MCF 10A (cell line): ENCODE measurements at regions not wholly inside any gene's neighbourhood (a gene's known extent, or its start where the extent isn't known, plus 50 kb on each side); places are given as distances from the start of the nearest gene placed in this dataset.

Experiments used
- BruUV-seq: library from RNA; stranded (reverse); fragments of 400-500 nt; replicated peaks from 2 replicates; lab custom pipeline; 2021; lab: Mats Ljungman, UMichigan
- CTCF ChIA-PET: fragments of 300-600 bp; sonication (Branson Sonifier 250); formaldehyde crosslinking; extraction: SDS; loops from one replicate; lab custom pipeline; 2021; ENCODE audit warnings: antibody characterized with exemption, inconsistent platforms; lab: Yijun Ruan, JAX
- POLR2A ChIA-PET: fragments of 300-600, 350-650 bp; sonication (Branson Sonifier 250); formaldehyde crosslinking; extraction: SDS; loops from one replicate; lab custom pipeline; 2020; ENCODE audit warnings: antibody characterized with exemption, inconsistent platforms; lab: Yijun Ruan, JAX
- DNase-seq: peaks from one replicate; pipeline ENCODE4 v3.0.0-alpha.2; 2018; ENCODE audit not compliant: unreplicated experiment
- H3K27ac Mint-ChIP-seq: one replicate; pipeline ENCODE4 v1.8.0; 2022; ENCODE audit warnings: mild to moderate bottlenecking, low read depth, mixed read lengths; ENCODE audit not compliant: unreplicated experiment
- H3K27me3 Mint-ChIP-seq: one replicate; pipeline ENCODE4 v1.8.0; 2022; ENCODE audit warnings: mixed read lengths; ENCODE audit not compliant: insufficient read depth, unreplicated experiment
- H3K36me3 Mint-ChIP-seq: one replicate; pipeline ENCODE4 v1.8.0; 2022; ENCODE audit warnings: mild to moderate bottlenecking, moderate library complexity, mixed read lengths; ENCODE audit not compliant: insufficient read depth, unreplicated experiment
- H3K4me1 Mint-ChIP-seq: one replicate; pipeline ENCODE4 v1.8.0; 2022; ENCODE audit warnings: mixed read lengths; ENCODE audit not compliant: insufficient read depth, unreplicated experiment
- H3K4me3 Mint-ChIP-seq: one replicate; pipeline ENCODE4 v1.8.0; 2022; ENCODE audit warnings: mild to moderate bottlenecking, moderate library complexity, mixed read lengths; ENCODE audit not compliant: unreplicated experiment
- H3K9me3 Mint-ChIP-seq: one replicate; pipeline ENCODE4 v1.8.0; 2022; ENCODE audit warnings: mixed read lengths; ENCODE audit not compliant: unreplicated experiment
- CTCF ChIP-seq: fragments of 200-600 bp; IDR thresholded peaks from one replicate; pipeline ENCODE4 v1.8.0; 2022; ENCODE audit warnings: antibody characterized with exemption, mild to moderate bottlenecking; ENCODE audit not compliant: unreplicated experiment
- intact Hi-C: fragments of 100-400 bp; cut with micrococcal nuclease; formaldehyde crosslinking; loops from 2 replicates; pipeline ENCODE4 v1.14.1; 2022

GRCh38 chr12:107826276-107826675 lies 51.8 kb downstream of the ASCL4 start:
- H3K4me3 Mint-ChIP-seq = no peak overlapping the region
- no TSS peak for BruUV-seq
- CTCF ChIA-PET = no interaction called here
- no peaks in the 10 kb centered on the region for H3K36me3 Mint-ChIP-seq
- intact Hi-C loops = no loop called here
- no peaks in the 10 kb centered on the region for H3K4me1 Mint-ChIP-seq
- H3K27ac Mint-ChIP-seq = no peak overlapping the region
- DNase-seq = no peak
- POLR2A ChIA-PET = no interaction called here
- H3K9me3 Mint-ChIP-seq = peaks cover 28% of the 10 kb centered on the region
- H3K27me3 Mint-ChIP-seq = peaks cover 9% of the 10 kb centered on the region
- no peak for TF ChIP-seq CTCF

- no peak overlapping the region for H3K4me3 Mint-ChIP-seq
- no peaks in the 10 kb centered on the region for H3K4me1 Mint-ChIP-seq
- no peak overlapping the region for H3K27ac Mint-ChIP-seq
- ChIA-PET POLR2A (no interaction called here), CTCF (no interaction called here)
- no TSS peak for BruUV-seq
- no peak for DNase-seq
- no peaks in the 10 kb centered on the region for H3K36me3 Mint-ChIP-seq
- no peak for TF ChIP-seq CTCF
- peaks cover 10% of the 10 kb centered on the region for H3K27me3 Mint-ChIP-seq
- intact Hi-C loops = no loop called here
- peaks cover 28% of the 10 kb centered on the region for H3K9me3 Mint-ChIP-seq
Measured at GRCh38 chr12:107829271-107829670, 54.8 kb downstream of the ASCL4 start.

- BruUV-seq = no TSS peak
- ChIA-PET POLR2A (no interaction called here), CTCF (no interaction called here)
- no peak overlapping the region for H3K27ac Mint-ChIP-seq
- no peak for DNase-seq
- H3K4me1 Mint-ChIP-seq = no peaks in the 10 kb centered on the region
- TF ChIP-seq CTCF = no peak
- intact Hi-C loops = no loop called here
- no peak overlapping the region for H3K4me3 Mint-ChIP-seq
- H3K27me3 Mint-ChIP-seq = peaks cover 10% of the 10 kb centered on the region
- H3K36me3 Mint-ChIP-seq = no peaks in the 10 kb centered on the region
- peaks cover 7% of the 10 kb centered on the region for H3K9me3 Mint-ChIP-seq
Measured at GRCh38 chr12:107832441-107832840, 57.9 kb downstream of the ASCL4 start.

GRCh38 chr12:107840186-107840585 lies 65.7 kb downstream of the ASCL4 start:
- H3K9me3 Mint-ChIP-seq = no peaks in the 10 kb centered on the region
- intact Hi-C loops = no loop called here
- CTCF ChIA-PET = no interaction called here
- no peak for DNase-seq
- no peak overlapping the region for H3K27ac Mint-ChIP-seq
- no peaks in the 10 kb centered on the region for H3K4me1 Mint-ChIP-seq
- POLR2A ChIA-PET = no interaction called here
- no peak overlapping the region for H3K4me3 Mint-ChIP-seq
- peaks cover 14% of the 10 kb centered on the region for H3K27me3 Mint-ChIP-seq
- BruUV-seq = no TSS peak
- TF ChIP-seq CTCF = no peak
- H3K36me3 Mint-ChIP-seq = no peaks in the 10 kb centered on the region
